ENCODE measurements at regions not wholly inside any gene's neighbourhood (a gene's known extent, or its start where the extent isn't known, plus 50 kb on each side); places are given as distances from the start of the nearest gene placed in this dataset.

DNA sequence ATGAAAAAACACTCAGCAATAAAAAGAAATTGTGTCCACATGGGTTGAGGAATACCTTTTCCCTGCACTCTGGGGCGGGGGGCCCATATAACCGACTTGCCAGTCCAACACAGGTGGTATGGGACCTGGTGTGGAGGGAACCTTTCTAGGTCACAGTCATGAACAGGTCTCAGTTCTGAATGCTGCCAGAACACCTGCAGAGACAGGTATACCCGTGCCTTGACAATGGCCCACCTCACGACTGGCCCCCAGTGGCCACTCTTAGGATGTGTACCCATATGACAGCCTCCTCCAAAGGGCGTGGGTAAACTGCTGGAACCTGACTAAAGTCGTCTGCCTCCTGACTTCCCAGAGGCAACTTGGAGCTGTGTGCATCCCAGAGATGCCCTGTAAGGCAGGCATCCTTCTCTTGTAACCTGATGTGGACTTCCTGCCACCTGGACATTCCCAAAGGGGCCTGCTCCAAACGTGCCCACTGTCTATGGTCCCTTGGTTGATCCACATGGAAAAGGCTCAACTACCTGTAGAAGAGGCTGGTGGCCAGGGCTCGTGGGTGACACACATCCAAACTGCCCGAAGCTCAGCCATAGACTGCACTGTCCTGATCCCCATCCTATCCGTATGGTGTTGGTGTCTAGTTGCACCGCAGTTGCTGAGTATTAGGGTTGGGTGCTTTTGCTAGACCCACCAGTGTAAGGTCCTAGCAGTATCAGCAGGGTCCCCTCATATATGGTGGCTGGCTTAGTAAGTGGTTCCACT is 859.3 kb downstream of the BRD1 start:
- no peak for DNase-seq (ENCODE audit: low read depth)
- H3K4me3 ChIP-seq (ENCODE audit: low read depth, low read length) = no peak overlapping the region
- TF ChIP-seq, protein P1, sequence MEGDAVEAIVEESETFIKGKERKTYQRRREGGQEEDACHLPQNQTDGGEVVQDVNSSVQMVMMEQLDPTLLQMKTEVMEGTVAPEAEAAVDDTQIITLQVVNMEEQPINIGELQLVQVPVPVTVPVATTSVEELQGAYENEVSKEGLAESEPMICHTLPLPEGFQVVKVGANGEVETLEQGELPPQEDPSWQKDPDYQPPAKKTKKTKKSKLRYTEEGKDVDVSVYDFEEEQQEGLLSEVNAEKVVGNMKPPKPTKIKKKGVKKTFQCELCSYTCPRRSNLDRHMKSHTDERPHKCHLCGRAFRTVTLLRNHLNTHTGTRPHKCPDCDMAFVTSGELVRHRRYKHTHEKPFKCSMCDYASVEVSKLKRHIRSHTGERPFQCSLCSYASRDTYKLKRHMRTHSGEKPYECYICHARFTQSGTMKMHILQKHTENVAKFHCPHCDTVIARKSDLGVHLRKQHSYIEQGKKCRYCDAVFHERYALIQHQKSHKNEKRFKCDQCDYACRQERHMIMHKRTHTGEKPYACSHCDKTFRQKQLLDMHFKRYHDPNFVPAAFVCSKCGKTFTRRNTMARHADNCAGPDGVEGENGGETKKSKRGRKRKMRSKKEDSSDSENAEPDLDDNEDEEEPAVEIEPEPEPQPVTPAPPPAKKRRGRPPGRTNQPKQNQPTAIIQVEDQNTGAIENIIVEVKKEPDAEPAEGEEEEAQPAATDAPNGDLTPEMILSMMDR (IDR thresholded peaks at IDR 0.05; ENCODE audit: low read depth, low read length, missing control alignments) = peak; percentile 71

DNA sequence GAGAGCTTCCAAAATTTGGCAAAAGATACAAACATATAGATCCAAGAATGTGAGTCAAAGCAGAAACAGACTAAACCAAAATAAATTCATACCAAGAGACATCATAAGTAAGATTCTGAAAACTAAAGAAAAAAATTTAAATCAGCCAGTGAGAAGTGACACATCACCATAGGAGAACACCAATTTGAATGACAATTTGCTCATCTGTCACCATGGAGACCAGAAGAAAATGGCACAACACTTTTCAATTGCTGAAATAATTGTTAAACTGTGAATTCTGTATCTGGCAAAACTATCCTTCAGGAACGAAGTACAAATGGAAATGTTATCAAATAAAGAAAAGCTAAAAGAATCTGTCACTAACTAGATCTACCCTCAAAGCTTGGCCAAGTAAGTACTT is 864.3 kb downstream of the BRD1 start:
- H3K4me3 ChIP-seq (ENCODE audit: low read depth, low read length) = no peak overlapping the region
- TF ChIP-seq, protein P1 (IDR thresholded peaks at IDR 0.05; ENCODE audit: low read depth, low read length, missing control alignments) = no peak

DNA sequence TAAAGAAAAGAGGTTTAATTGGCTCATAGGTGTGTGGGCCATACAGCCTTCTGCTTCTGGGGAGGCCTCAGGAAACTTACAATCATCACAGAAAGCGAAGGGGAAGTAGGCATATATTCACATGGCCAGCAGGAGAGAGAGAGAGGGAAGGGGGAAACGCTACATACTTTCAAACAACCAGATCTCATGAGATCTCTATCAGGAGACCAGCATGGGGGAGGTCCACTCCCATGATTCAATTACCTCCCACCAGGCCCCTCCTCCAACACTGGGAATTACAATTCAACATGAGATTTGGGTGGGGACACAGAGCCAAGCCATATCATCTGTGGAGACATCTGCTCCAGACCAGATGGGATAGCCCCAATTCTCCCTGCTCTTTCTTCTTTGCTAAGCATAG is 866.0 kb downstream of the BRD1 start:
- H3K4me3 ChIP-seq (ENCODE audit: low read depth, low read length) = no peak overlapping the region
- TF ChIP-seq, protein P1 (IDR thresholded peaks at IDR 0.05; ENCODE audit: low read depth, low read length, missing control alignments) = no peak
- DNase-seq (ENCODE audit: low read depth) = no peak

More for the DNA sequence above, 864.3 kb downstream of the BRD1 start:
- no peak for DNase-seq (ENCODE audit: low read depth)

DNA sequence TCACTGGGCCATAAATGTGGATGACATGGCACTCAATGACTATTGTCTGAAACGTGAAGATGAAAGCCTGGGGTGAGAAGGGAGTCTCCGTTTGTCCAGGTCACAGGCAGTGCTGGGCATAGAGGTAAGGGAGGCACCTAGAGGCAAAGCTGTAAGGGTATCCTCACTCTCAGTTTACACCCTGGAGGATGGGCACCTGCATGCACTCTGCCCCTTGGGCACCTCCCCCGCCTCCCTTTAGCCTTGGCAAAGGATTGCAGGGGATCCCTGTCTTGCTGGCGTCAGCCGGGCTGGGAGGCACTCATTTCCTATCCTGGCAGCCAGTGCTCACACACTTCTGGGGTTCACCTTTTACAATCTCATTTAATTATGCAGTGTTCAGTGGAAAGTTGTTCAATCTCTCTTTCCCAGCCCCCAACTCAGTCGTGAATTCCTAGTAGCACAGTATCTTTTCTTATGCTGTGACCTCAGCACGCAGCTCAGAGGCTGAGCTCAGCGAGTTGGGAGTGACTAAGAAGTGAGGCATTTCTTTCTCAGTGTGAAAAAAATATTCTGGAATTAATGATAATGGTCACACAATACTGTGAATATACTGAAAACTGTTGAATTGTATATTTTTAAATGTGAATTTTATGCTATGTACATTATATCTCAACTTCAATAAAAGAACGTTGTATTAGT is 866.6 kb downstream of the BRD1 start:
- TF ChIP-seq, protein P1 (IDR thresholded peaks at IDR 0.05; ENCODE audit: low read depth, low read length, missing control alignments) = no peak
- H3K4me3 ChIP-seq (ENCODE audit: low read depth, low read length) = no peak overlapping the region
- DNase-seq (ENCODE audit: low read depth) = no peak

DNA sequence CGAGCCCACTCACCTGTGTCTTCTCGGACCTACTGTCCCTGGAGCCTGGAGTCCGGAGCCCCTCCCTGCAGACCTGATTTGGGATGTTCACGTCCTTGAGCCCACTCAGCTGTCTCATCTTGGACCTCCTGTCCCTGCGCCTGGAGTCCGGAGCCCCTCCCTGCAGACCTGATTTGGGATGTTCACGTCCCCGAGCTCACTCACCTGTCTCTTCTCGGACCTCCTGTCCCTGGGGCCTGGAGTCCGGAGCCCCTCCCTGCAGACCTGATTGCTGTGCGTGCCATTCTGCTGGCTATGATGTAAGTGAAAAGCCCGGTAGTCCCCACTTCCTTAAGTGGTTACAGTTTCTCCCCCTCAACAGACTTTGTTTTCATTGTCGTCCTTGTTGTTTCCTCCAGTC is 867.1 kb downstream of the BRD1 start:
- TF ChIP-seq, protein P1 (IDR thresholded peaks at IDR 0.05; ENCODE audit: low read depth, low read length, missing control alignments) = no peak
- no peak overlapping the region for H3K4me3 ChIP-seq (ENCODE audit: low read depth, low read length)
- no peak for DNase-seq (ENCODE audit: low read depth)

DNA sequence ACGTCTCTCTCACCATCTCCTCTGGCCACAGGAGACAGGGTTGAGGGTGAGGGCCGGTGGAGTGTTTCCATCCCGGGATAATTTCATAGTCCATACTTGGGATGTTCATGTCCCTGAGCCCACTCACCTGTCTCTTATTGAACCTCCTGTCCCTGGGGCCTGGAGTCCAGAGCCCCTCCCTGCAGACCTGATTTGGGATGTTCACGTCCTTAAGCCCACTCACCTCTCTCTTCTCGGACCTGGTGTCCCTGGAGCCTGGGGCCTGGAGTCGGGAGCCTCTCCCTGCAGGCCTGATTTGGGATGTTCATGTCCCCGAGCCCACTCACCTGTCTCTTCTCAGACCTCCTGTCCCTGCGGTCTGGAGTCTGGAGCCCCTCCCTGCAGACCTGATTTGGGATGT is 868.2 kb downstream of the BRD1 start:
- TF ChIP-seq, protein P1 (IDR thresholded peaks at IDR 0.05; ENCODE audit: low read depth, low read length, missing control alignments) = no peak
- DNase-seq (ENCODE audit: low read depth) = no peak
- H3K4me3 ChIP-seq (ENCODE audit: low read depth, low read length) = no peak overlapping the region

DNA sequence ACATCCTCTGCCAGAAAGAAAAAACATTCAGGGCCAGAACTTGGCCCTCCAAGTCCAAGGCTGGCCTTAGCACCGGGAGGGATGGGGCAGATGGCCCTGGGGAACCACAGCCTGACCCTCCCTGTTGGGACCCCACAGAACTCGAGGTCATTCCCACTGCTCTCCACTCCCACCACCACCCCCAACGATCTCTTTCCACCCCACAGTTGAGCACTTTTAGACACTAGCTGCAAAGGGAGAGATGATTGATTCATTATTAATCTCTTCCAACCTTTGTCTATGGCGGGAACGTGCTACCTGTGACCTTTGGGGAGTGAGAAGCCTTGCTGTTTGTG is 869.7 kb downstream of the BRD1 start:
- H3K4me3 ChIP-seq (ENCODE audit: low read depth, low read length) = no peak overlapping the region
- TF ChIP-seq, protein P1 (IDR thresholded peaks at IDR 0.05; ENCODE audit: low read depth, low read length, missing control alignments) = no peak
- no peak for DNase-seq (ENCODE audit: low read depth)
